NCI-H1417 (cell line): ENCODE measurements at regions not wholly inside any gene's neighbourhood (a gene's known extent, or its start where the extent isn't known, plus 50 kb on each side); places are given as distances from the start of the nearest gene placed in this dataset.

Source experiments
- DNase-seq, 3 experiments: peaks; one replicate each; lab custom pipeline; 2025; lab: John Stamatoyannopoulos, UW

- DNase-seq, result no peak
Observed at GRCh38 chr2:128494307-128494639, 175.6 kb upstream of the HS6ST1 start.

DNA sequence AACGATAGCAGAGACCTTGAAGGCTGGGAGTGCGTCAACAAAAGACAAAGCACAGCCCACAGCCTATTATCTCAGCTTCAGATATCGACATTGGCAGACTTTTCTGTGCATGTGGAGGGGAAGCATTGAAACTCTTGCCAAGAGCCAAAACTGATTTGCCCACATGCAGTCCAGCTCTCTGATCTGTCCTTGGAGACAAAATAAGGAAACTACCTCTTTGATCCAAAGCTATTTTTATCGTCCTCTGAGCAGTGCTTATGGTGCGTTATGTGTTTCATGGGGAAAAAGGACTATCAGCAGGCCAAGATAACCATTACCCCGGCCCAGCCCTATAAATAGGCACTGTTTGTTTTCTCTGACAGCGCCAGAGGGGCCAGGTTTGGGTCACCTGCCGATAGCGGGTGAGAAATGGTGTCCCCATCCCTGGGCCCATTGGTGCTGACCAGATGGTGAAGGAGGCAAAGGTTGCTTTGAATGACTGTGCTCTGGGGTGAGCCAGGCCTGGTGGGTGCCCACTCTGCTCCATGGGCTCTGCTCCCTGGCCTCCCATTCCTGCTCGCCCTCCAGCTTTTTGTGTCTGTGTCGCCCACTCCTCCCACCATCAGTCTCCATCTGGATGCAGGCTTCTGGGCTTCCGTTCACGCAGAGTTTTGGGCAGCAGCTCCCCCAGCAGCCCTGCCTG is 176.1 kb upstream of the HS6ST1 start:
- peak in 1 of 3 experiments; percentile 5 for DNase-seq

- DNase-seq, result no peak
Observed at GRCh38 chr2:128495996-128496547, 177.4 kb upstream of the HS6ST1 start.

DNA sequence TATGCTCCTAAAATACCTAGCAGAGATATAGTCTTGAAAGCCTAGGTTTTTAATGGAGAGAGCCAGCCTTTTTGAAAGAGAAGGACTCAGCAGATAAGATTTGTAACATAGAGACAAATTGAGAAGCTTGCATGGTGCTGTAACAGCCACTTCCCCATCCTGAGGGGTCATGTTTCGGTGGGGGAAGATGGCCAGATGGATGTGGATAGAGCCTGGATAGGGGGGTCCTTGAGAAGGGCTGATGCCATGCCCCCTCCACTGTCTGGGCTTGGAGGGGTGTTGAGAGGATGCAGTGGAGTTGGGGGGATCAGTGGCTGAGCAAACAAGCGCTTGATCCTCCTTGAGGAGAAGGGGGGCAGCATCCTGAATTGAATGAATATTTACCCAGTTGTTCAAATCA is 178.0 kb upstream of the HS6ST1 start:
- DNase-seq, result no peak

DNA sequence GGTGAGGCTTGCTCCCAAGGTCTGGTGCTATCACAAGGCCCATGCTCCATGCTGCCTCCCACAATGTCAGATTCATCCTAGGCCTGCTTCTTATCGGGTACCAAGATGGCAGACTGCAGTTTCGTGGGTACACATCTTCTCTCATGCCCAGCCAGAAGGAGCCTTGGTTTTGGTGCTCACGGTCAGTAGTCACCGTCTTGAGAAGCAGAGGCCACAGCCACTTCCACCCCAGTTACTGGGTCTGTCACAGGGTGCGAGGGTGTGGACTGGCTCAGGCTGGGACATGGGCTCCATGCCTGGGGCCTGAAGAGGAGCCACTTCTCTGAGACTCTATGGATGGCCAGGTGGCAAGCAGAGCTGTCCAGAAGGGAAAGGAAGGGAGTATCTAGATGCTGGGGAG is 178.8 kb upstream of the HS6ST1 start:
- no peak for DNase-seq

- no peak for DNase-seq
Observed at GRCh38 chr2:128498086-128498485, 179.4 kb upstream of the HS6ST1 start.

GRCh38 chr2:128498589-128498988 is 179.9 kb upstream of the HS6ST1 start:
- DNase-seq, result no peak

DNA sequence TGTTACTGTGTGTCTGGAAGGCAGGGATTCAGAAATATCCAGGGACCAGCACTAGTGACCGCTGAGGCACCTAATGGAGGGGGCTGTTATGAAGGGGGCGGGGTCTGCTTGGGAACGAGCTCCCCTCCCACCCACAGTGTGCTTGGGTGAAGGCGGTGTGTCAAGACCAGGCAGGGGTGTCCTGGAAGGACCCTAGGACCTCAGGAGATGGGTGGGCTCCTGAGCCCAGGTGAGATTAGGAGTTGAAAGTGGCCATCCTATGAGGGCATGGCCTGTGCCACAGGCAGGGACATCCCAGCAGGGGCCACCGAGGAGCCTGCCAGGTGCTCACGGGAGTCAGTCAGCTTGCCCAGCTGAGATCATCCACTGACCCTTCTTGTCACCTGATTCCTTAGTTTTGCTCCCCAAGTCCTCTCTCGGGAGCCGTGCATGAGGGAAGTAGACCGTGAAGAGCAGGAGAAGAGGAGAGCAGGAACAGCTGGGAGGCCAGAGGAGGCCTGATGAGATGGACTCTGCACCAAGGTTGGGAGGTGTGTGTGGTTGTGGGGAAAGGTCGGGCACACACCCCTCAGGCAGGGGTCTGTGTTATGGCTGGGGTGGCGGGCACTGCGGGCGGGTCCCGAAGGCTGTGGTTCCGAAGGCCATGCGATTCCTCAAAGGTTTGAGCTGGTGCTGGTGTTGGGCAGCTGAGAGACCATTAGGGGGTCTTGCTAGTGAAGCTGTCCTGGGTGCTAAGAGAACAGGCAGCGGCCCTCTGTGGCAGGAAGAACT is 180.9 kb upstream of the HS6ST1 start:
- DNase-seq, result no peak

DNA sequence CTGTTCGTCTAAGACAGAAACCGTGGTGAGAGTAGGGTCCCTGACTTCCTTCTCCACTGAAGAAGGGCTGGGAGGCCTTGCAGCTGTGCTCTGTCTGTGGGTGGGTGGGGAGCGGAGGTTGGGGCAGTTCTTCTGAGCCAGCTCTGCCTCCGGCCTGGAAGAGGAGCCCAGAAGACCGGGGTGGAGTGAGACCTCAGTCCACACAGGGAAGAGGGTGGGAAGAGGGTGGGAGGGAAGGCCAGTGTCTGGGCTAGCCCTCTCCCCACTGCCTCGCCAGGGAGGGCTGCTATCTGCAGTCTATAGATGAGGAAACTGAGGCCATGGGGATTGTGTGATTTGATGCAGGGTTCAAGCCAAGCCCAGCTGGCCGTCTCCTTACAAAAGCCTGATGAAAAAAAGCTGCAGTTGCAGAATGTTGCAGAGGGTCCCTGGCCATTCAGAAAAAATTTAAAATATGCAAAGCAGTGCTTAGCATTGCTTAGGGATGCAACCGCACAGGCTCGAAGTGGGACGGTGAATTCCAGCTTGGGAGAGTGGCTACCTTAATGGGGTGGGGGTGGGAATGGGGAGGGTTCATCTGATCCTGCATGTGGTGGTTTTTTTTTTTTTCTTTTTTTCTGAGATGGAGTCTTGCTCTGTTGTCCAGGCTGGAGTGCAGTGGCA is 181.6 kb upstream of the HS6ST1 start:
- DNase-seq, result no peak

- DNase-seq, result no peak
Observed at GRCh38 chr2:128501006-128501690, 182.5 kb upstream of the HS6ST1 start.

GRCh38 chr2:128501700-128502099 is 183.0 kb upstream of the HS6ST1 start:
- DNase-seq, result no peak

GRCh38 chr2:128502200-128502599 is 183.5 kb upstream of the HS6ST1 start:
- no peak for DNase-seq

- DNase-seq, result no peak
Observed at GRCh38 chr2:128502638-128503246, 184.1 kb upstream of the HS6ST1 start.

DNA sequence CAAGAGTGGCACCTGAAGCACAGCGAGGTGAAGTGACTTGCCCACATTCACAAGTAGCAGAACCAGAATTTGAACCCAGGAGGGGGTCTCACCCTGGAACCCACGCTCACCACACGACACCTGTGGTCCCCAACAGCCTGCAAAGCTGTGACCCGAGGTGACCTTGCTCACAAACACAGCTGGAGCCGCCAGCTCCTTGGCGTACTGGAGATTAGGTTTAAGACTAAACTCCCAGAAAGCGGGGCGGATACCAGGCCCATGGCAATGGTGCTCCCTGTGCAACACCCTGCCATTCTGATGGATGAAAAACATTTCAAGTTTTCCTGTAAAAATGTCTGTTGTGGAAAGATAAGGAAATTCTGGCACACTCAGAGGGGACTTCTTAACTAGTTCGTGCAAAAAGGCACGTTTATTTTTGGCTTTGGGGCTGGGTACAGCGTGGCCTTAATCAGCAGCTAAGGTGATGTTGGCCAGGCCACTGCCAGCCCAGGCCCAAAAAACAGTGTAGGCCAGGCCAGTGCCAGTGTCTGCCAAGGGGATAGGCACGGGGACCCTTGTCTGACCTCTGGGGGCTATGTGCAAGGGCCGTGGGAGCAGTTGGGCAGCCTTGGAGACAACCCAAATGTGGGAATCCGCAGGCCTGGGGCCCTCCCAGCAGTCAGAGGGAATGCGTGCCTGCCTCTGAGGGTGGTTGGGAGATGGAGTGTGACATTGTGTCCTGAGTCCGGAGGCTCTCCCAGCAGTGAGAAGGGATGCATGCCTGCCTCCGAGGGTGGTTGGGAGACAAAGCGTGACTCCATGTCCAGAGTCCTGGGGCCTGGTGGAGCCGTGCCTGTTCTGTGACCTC is 185.0 kb upstream of the HS6ST1 start:
- DNase-seq, result no peak

DNA sequence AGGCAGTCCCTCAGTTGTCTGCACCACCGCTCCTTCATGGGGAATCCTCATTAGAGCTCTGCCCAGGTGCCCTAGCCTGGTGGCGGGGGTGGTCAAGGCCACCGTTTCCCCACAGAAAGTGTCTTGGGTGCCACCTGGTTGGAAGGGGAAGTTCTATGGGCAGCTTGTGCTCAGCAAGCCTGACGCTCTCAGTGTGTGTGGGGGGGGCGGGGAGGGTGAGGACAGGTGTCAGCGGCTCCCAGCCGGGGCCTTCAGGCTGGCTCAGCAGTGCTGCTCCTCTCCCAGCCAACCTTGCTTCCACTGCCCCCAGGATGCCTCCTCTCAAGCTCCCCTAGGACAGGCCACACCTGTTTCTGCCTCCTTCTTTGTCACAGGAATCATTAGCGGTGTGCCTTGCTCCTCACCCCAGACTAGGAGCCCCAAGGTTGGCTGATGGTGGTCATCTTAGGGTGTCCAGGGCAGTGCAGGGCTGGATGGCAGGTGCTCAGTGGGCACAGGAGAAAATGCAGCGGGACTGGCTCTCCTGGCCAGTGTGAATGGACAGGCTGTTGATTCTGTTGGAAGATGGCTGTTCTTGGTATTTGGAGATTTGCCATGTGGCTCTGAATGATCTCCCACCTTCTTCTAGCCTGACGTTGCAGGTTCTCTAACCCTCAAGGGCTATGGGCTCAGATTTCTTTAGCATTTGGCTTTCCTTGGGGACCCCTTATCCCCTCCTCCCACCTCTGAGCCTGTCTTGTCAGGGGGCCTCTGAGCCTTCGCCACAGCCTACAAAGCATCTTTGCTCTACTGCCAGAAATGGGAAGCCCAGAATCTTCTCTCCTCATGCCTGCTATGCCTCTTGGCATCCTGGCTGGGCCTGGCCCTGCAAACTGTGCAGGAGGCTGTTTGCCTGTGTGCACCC is 185.8 kb upstream of the HS6ST1 start:
- DNase-seq, result peak in 2 of 3 experiments; percentile 7 to 39

DNA sequence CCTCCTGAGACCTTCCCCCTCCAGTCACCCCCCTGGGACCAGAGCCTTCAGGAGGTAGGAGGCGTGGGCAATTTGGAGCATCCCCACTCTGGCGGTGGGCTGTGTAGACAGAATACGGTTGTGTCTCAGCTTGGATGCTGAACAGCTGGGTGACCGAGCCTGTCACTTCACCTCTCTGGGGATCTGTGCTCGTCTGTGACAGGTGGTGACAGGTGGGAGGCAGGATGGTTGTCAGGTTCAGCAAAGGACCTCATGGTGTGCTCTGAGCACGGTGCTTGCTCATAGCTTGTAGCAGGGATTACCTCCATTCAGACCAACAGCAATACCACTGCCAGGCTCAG is 186.5 kb upstream of the HS6ST1 start:
- DNase-seq, result peak in 2 of 3 experiments; percentile 7 to 30

GRCh38 chr2:128505575-128506526 is 187.2 kb upstream of the HS6ST1 start:
- no peak for DNase-seq

DNA sequence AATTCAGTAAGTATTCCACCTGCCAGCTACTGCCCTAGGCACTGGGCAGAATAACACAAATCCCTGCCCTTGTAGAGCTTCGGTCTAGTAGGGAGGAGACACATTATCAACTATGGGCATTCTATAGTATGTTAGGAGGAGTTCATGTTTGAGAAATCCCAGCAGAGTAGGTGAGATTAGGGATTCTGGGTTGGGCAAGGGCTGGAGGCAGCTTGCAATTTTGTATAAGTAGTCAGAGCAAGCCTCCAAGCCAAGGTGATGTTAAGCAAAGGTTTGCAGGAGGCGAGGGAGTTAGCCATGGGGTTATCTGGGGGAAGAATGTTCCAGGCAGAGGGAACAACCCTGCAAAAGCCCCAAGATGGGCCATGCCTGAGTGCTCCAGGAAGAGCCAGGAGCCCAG is 187.9 kb upstream of the HS6ST1 start:
- no peak for DNase-seq
